ENCODE measurements at regions not wholly inside any gene's neighbourhood (a gene's known extent, or its start where the extent isn't known, plus 50 kb on each side); places are given as distances from the start of the nearest gene placed in this dataset.

DNA sequence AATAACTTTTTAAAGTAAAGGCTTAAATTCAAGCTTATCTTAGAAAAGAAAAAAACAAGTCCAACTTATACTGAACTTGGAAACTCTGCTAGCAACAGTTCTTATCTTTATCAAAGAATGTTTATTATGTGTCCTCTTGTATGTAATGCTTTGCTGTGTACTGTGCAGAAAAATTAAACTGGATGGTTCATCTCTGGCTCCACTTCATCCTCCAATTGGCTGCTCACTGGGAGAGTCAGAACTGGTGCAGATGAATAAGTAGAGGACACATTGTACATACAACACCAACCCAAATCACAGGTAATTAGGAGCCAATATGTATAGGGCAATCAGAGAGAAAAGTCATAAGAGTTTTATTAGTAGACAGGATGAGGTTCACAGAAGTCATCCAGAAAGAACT is 123.6 kb upstream of the NAP1L1 start:
- H3K27me3 Mint-ChIP-seq (ENCODE audit: unreplicated experiment), result peaks cover 2% of the 10 kb centered on the region
- peaks cover 5% of the 10 kb centered on the region for H3K36me3 Mint-ChIP-seq (ENCODE audit: low read depth, unreplicated experiment)
- no peak for TF ChIP-seq CTCF (IDR thresholded peaks at IDR 0.05; ENCODE audit: unreplicated experiment)
- no peak overlapping the region for H3K4me3 Mint-ChIP-seq (ENCODE audit: unreplicated experiment)
- H3K9me3 Mint-ChIP-seq (ENCODE audit: unreplicated experiment), result no peaks in the 10 kb centered on the region
- no peak overlapping the region for H3K27ac Mint-ChIP-seq (ENCODE audit: unreplicated experiment)
- DNase-seq (ENCODE audit: low spot score), result no peak
- no peaks in the 10 kb centered on the region for H3K4me1 Mint-ChIP-seq (ENCODE audit: unreplicated experiment)

GRCh38 chr12:76206677-76207072 is 122.2 kb upstream of the NAP1L1 start:
- Mint-ChIP-seq H3K27me3 (ENCODE audit: unreplicated experiment) (peaks cover 2% of the 10 kb centered on the region), H3K4me3 (ENCODE audit: unreplicated experiment) (no peak overlapping the region), H3K9me3 (ENCODE audit: unreplicated experiment) (peaks cover 4% of the 10 kb centered on the region), H3K4me1 (ENCODE audit: unreplicated experiment) (peaks cover 3% of the 10 kb centered on the region), H3K27ac (ENCODE audit: unreplicated experiment) (no peak overlapping the region), H3K36me3 (ENCODE audit: low read depth, unreplicated experiment) (peaks cover 5% of the 10 kb centered on the region)
- no peak for DNase-seq (ENCODE audit: low spot score)
- no peak for TF ChIP-seq CTCF (IDR thresholded peaks at IDR 0.05; ENCODE audit: unreplicated experiment)

GRCh38 chr12:76206039-76206676 is 121.7 kb upstream of the NAP1L1 start:
- Mint-ChIP-seq H3K27me3 (ENCODE audit: unreplicated experiment) (peaks cover 2% of the 10 kb centered on the region), H3K4me3 (ENCODE audit: unreplicated experiment) (no peak overlapping the region), H3K36me3 (ENCODE audit: low read depth, unreplicated experiment) (peaks cover 5% of the 10 kb centered on the region), H3K4me1 (ENCODE audit: unreplicated experiment) (peaks cover 4% of the 10 kb centered on the region), H3K9me3 (ENCODE audit: unreplicated experiment) (peaks cover 4% of the 10 kb centered on the region), H3K27ac (ENCODE audit: unreplicated experiment) (no peak overlapping the region)
- no peak for DNase-seq (ENCODE audit: low spot score)
- no peak for TF ChIP-seq CTCF (IDR thresholded peaks at IDR 0.05; ENCODE audit: unreplicated experiment)

GRCh38 chr12:76202621-76203020 is 118.1 kb upstream of the NAP1L1 start:
- no peak overlapping the region for H3K4me3 Mint-ChIP-seq (ENCODE audit: unreplicated experiment)
- peaks cover 3% of the 10 kb centered on the region for H3K36me3 Mint-ChIP-seq (ENCODE audit: low read depth, unreplicated experiment)
- no peak for DNase-seq (ENCODE audit: low spot score)
- H3K27ac Mint-ChIP-seq (ENCODE audit: unreplicated experiment), result peak overlapping the region; percentile 3
- H3K9me3 Mint-ChIP-seq (ENCODE audit: unreplicated experiment), result peaks cover 12% of the 10 kb centered on the region
- H3K4me1 Mint-ChIP-seq (ENCODE audit: unreplicated experiment), result peaks cover 4% of the 10 kb centered on the region
- H3K27me3 Mint-ChIP-seq (ENCODE audit: unreplicated experiment), result peaks cover 2% of the 10 kb centered on the region
- no peak for TF ChIP-seq CTCF (IDR thresholded peaks at IDR 0.05; ENCODE audit: unreplicated experiment)

DNA sequence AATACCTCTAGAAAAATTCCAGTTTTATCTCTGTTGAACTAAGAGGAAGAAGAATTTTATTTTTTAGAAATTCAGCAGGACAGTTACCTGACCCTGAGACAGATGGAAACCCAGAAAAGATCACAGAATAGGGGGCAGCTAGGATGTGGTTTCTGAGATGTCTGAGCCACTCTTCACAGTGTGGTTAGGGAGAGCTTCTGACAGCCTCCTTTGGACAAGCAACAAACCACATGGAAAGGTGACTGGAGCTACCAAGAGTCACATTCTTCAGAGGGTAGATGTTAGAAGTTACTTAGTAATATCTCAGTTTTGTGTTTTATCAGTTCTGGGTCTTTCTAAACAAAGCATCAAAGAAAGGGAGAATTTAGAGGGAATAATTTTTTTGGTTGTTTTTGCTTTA is 117.3 kb upstream of the NAP1L1 start:
- Mint-ChIP-seq H3K4me3 (ENCODE audit: unreplicated experiment) (no peak overlapping the region), H3K36me3 (ENCODE audit: low read depth, unreplicated experiment) (peaks cover 3% of the 10 kb centered on the region), H3K27ac (ENCODE audit: unreplicated experiment) (no peak overlapping the region), H3K4me1 (ENCODE audit: unreplicated experiment) (peaks cover 4% of the 10 kb centered on the region), H3K27me3 (ENCODE audit: unreplicated experiment) (peaks cover 2% of the 10 kb centered on the region), H3K9me3 (ENCODE audit: unreplicated experiment) (peaks cover 12% of the 10 kb centered on the region)
- TF ChIP-seq CTCF (IDR thresholded peaks at IDR 0.05; ENCODE audit: unreplicated experiment), result no peak
- no peak for DNase-seq (ENCODE audit: low spot score)
